ENCODE measurements at regions not wholly inside any gene's neighbourhood (a gene's known extent, or its start where the extent isn't known, plus 50 kb on each side); places are given as distances from the start of the nearest gene placed in this dataset.

GRCh38 chr20:61113731-61114130 lies 138.3 kb upstream of the CDH4 start:
- no peak for TF ChIP-seq EZH2phosphoT487 (IDR thresholded peaks at IDR 0.05; ENCODE audit: borderline replicate concordance, low read length)
- TF ChIP-seq, protein P1, sequence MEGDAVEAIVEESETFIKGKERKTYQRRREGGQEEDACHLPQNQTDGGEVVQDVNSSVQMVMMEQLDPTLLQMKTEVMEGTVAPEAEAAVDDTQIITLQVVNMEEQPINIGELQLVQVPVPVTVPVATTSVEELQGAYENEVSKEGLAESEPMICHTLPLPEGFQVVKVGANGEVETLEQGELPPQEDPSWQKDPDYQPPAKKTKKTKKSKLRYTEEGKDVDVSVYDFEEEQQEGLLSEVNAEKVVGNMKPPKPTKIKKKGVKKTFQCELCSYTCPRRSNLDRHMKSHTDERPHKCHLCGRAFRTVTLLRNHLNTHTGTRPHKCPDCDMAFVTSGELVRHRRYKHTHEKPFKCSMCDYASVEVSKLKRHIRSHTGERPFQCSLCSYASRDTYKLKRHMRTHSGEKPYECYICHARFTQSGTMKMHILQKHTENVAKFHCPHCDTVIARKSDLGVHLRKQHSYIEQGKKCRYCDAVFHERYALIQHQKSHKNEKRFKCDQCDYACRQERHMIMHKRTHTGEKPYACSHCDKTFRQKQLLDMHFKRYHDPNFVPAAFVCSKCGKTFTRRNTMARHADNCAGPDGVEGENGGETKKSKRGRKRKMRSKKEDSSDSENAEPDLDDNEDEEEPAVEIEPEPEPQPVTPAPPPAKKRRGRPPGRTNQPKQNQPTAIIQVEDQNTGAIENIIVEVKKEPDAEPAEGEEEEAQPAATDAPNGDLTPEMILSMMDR (conservative IDR thresholded peaks at IDR 0.05; ENCODE audit: low read depth, low read length) = no peak
- TF ChIP-seq EZH2 (IDR thresholded peaks at IDR 0.05; ENCODE audit: low read length, unreplicated experiment) = no peak
